NCI-H2107 treated with DMSO at 0.1 percent for 48 hours (cell line): ENCODE measurements at regions not wholly inside any gene's neighbourhood (a gene's known extent, or its start where the extent isn't known, plus 50 kb on each side); places are given as distances from the start of the nearest gene placed in this dataset.
"Not testable (repeated sequence)": the region's sequence is repeated elsewhere in the genome, so short reads cannot be mapped to it uniquely, and the experiment has no call there.

ENCODE experiments used
- DNase-seq: peaks from one replicate; lab custom pipeline; 2025; ENCODE audit not compliant: unreplicated experiment; lab: John Stamatoyannopoulos, UW

DNA sequence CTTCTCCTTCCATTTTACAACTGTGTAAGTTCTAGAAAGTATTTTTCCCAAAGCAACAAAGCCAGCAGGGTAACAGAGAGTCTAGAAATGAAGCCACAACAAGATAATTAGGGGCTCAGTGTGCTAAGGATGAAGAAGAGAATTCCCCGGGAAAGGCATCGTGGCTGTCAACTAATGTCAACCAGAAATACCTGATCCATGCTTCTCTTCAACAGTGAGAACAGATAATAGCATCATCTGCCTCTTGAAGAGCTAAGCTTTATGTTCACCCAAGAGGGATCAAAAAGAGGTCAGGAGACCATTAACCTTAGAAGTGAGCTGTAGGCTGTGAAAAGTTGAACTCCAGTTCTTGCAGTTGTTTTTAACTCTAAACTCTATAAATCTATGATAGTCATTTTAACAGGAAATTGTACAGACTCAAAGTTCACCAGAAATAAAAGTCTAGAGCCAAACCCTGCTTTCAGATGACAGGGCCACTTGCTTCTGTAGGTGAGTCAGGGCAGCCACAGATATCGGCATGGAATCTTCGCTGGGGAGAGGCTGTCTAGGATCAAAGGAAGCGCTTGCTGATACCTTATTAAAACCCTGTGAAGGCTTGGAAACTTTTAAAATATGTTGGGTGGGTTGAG is 540.7 kb upstream of the ID2 start:
- DNase-seq: no peak

DNA sequence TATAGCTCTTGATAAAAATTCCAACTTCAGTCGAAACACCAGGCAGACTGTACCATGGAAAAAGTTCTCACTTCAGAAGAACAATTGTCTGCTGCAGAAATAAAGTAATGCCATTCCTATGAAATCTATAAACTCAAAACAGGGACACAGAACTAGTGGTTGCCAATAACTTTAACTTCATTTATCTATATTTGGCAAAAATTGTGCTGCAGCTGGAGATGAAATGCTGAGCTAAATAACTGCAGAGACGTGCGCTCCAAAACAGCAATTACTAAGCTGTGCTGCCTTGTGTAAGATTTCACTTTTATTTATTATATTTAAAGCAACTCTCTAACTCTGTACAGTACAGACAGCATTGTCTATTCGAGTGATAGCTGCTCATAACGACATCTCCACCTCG is 540.1 kb upstream of the ID2 start:
- DNase-seq: no peak

DNA sequence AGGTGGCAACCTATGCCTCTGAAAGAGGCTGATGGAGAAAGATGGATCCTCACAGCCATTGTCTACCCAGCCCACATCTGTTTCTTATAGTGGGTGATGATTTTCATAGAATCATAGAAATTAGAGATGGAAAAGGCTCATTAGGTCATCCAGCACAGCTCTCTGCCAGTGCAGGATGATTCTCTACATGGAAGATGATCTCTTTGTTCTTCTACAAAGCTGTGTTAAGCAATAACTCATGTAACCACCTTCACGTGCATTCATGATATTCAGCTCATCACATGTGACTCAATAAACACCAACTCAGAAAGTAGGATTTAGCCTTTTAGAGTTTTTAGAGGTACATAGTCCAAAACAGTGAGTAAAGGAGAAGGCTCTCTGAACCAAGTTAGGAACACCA is 539.4 kb upstream of the ID2 start:
- no peak for DNase-seq

DNA sequence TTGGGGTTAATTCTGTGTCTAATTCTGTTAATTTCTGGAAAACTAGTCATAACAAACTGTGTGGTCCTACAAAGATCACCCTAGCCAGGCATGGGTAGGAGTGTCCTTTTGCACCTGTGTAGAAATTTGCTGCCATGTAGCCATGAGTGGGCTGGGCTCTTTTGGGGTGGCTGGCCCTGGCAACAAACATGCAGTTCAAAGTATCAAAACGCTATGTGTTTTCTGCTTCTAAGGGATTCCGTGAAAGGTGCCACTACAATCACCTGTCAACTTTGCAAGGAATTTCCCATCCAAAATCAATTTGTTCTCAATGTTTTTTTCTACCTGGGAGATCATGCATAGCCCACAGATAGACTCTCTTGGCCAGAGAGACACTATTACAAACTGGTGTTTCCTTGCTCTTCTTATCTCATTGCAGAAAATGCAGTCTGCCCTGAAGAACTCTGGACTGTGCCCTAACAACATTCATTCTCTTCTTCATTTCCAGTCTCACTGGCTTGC is 537.7 kb upstream of the ID2 start:
- no peak for DNase-seq

GRCh38 chr2:8144785-8145184 is 537.1 kb upstream of the ID2 start:
- no peak for DNase-seq

- DNase-seq: not testable (repeated sequence)
Observed at GRCh38 chr2:8145375-8145774, 536.5 kb upstream of the ID2 start.

- peak; percentile 77 for DNase-seq
Observed at GRCh38 chr2:8146132-8147005, 535.5 kb upstream of the ID2 start.

- DNase-seq: no peak
Observed at GRCh38 chr2:8148260-8149006, 533.4 kb upstream of the ID2 start.

- DNase-seq: no peak
Observed at GRCh38 chr2:8149007-8149405, 532.9 kb upstream of the ID2 start.

GRCh38 chr2:8149985-8150539 is 531.8 kb upstream of the ID2 start:
- DNase-seq: no peak

- DNase-seq: no peak
Observed at GRCh38 chr2:8151888-8152287, 530.0 kb upstream of the ID2 start.

DNA sequence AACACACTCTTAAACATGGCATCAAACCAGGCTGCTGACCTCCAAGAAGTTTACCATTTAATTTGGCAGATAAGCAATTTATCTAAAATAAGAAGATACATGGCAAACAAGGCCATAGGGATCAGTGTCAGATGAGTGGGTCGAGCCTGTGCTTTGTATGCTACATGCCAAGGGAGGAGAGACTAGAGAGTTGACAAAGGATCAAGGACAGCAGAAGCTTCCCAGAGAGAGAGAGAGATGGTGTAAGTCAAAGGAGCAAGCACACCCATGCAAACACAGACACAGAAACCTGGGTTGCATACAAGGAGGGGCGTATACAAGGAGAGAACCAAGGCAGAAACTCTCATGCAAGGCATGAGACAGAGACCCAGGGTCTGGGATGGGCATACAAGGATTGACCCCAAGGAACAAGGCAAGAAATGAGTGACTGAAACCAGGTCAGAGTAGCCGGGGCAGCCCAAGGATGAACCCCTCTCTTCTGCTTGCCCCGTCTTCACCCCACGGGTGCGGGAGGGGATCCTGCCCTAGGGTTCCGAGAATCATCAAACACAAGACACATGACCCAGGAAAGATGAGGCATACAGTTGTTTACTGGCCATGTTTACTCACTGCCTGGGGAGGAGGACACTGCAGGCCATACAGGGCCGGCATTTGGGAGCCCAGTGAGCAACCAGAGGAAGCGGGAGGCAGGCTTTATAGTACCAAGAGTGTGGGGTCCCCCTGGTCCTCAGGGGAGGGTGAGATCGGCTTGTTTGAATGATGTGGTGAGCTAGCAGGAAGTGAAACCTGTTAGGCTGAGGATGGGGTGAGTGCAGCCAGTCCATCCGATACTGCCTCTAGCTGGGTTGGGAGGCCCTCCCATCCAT is 529.2 kb upstream of the ID2 start:
- no peak for DNase-seq

DNA sequence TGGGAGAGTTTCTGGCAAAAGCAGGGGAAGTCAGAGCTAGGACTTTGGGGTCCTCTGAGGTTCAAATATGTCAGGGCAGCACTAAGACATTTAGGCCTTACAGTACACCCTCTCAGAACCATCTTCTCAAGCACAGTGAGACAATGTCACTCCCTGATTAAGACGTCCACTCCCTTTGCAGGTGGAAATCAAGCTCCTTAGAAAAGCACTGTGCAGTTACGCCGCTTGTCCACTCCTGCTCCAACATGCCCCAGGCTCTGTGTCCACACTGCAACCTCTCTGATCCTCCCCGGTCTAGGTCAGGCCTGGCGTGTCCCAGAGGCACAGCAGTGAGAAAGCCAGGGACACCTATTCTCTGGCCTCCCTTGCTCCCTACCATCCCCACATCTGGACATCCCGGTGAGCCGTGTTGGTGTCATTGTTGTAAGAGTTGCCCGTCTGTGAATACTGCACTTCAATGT is 528.6 kb upstream of the ID2 start:
- no peak for DNase-seq

- no peak for DNase-seq
Observed at GRCh38 chr2:8154270-8154669, 527.6 kb upstream of the ID2 start.

- no peak for DNase-seq
Observed at GRCh38 chr2:8154936-8155335, 526.9 kb upstream of the ID2 start.

GRCh38 chr2:8157621-8158430 is 524.0 kb upstream of the ID2 start:
- no peak for DNase-seq

GRCh38 chr2:8158711-8159110 is 523.1 kb upstream of the ID2 start:
- DNase-seq: no peak

DNA sequence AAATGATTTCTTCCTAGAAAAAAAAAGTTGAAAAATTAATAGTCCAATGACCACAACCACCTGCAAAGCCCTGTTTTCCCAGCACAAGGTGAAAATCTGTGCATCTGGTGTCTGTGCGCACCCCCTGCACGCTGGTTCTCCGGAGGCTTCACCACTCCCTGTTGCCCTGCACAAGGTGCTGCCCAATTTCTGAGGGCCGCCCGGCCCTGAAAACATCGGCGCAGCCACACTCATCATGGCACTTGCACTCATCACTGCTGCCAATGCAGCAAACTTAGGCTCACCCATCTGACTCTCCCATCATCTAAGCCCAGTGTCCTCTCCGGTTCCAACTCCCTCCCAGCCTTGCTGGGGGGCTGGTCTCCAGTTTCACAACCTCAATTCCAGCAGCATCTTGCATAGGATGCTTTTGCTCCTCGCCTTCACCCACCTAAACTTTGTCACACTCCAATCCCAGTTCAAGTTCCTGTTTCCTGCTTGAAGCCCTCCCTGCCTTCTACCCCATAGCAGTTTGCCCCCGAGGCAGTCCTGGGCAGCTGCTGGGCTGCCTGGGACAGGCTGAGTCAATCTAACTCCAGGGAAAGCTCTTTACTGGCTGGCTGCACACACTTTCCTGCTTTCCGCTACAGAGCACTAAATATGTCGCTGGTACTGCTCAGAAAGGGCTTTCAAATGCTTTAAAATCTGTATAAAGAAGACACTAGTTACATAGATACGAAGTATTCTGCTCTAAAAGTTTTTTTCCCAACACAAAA is 522.5 kb upstream of the ID2 start:
- no peak for DNase-seq
